Glutamatergic neuron (in vitro differentiated cells): ENCODE measurements at regions not wholly inside any gene's neighbourhood (a gene's known extent, or its start where the extent isn't known, plus 50 kb on each side); places are given as distances from the start of the nearest gene placed in this dataset.

Source experiments
- DNase-seq: peaks from one replicate; pipeline ENCODE4 v3.0.0; 2022
- H3K27ac Mint-ChIP-seq: one replicate; pipeline ENCODE4 v1.8.0; 2020; ENCODE audit warnings: mild to moderate bottlenecking, mixed read lengths, inconsistent platforms; ENCODE audit not compliant: unreplicated experiment
- H3K27me3 Mint-ChIP-seq: one replicate; pipeline ENCODE4 v1.8.0; 2020; ENCODE audit warnings: mild to moderate bottlenecking, moderate library complexity, mixed read lengths, inconsistent platforms; ENCODE audit not compliant: unreplicated experiment
- H3K36me3 Mint-ChIP-seq: one replicate; pipeline ENCODE4 v1.8.0; 2020; ENCODE audit warnings: mild to moderate bottlenecking, mixed read lengths, inconsistent platforms; ENCODE audit not compliant: unreplicated experiment
- H3K4me1 Mint-ChIP-seq: one replicate; pipeline ENCODE4 v1.8.0; 2020; ENCODE audit warnings: mild to moderate bottlenecking, low read depth, mixed read lengths, inconsistent platforms; ENCODE audit not compliant: unreplicated experiment
- H3K4me3 Mint-ChIP-seq: one replicate; pipeline ENCODE4 v1.8.0; 2020; ENCODE audit warnings: mild to moderate bottlenecking, mixed read lengths, inconsistent platforms; ENCODE audit not compliant: unreplicated experiment
- H3K9me3 Mint-ChIP-seq: one replicate; pipeline ENCODE4 v1.8.0; 2020; ENCODE audit warnings: mild to moderate bottlenecking, moderate library complexity, mixed read lengths, inconsistent platforms; ENCODE audit not compliant: unreplicated experiment
- CTCF ChIP-seq: fragments of 200-600 bp; sonication (generic); IDR thresholded peaks from one replicate; pipeline ENCODE4 v1.5.0; 2021; ENCODE audit not compliant: partially characterized antibody, unreplicated experiment

GRCh38 chr14:53567236-53567780 lies 389.3 kb downstream of the BMP4 start:
- no peak for DNase-seq
- Mint-ChIP-seq H3K4me1 (no peaks in the 10 kb centered on the region), H3K27ac (no peak overlapping the region), H3K9me3 (peaks cover 2% of the 10 kb centered on the region), H3K36me3 (no peaks in the 10 kb centered on the region), H3K4me3 (no peak overlapping the region), H3K27me3 (peaks cover 2% of the 10 kb centered on the region)
- TF ChIP-seq CTCF, result no peak

- H3K4me3 Mint-ChIP-seq, result no peak overlapping the region
- H3K4me1 Mint-ChIP-seq, result no peaks in the 10 kb centered on the region
- H3K27ac Mint-ChIP-seq, result no peak overlapping the region
- peaks cover 2% of the 10 kb centered on the region for H3K27me3 Mint-ChIP-seq
- no peak for TF ChIP-seq CTCF
- peaks cover 4% of the 10 kb centered on the region for H3K36me3 Mint-ChIP-seq
- DNase-seq, result no peak
- H3K9me3 Mint-ChIP-seq, result peaks cover 2% of the 10 kb centered on the region
Measured at GRCh38 chr14:53564870-53565269, 391.8 kb downstream of the BMP4 start.

DNA sequence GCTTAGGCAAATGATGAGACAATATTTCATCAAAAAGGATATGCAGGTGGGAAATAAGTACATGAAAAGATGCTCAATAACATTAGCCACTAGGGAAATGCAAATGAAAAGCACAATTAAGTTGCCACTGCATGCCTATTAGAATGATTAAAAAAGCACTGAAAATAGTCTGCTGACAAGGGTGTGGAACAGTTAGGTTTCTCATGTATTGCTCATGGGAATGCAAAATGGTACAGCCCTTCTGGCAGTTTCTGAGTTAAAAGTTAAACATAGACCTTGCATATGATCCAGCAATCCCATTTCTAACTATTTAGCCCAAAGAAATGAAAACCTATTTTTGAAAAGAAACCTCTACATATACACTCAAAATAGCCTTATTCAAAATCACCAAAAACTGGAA lies 393.0 kb downstream of the BMP4 start:
- Mint-ChIP-seq H3K27me3 (peaks cover 2% of the 10 kb centered on the region), H3K9me3 (peaks cover 2% of the 10 kb centered on the region), H3K27ac (no peak overlapping the region), H3K4me1 (no peaks in the 10 kb centered on the region), H3K36me3 (peaks cover 4% of the 10 kb centered on the region), H3K4me3 (no peak overlapping the region)
- TF ChIP-seq CTCF, result no peak
- DNase-seq, result no peak

GRCh38 chr14:53553221-53553620 lies 400.1 kb upstream of the DDHD1 start:
- H3K27me3 Mint-ChIP-seq, result peaks cover 2% of the 10 kb centered on the region
- DNase-seq, result no peak
- H3K36me3 Mint-ChIP-seq, result peaks cover 8% of the 10 kb centered on the region
- H3K9me3 Mint-ChIP-seq, result peaks cover 3% of the 10 kb centered on the region
- H3K4me1 Mint-ChIP-seq, result no peaks in the 10 kb centered on the region
- H3K27ac Mint-ChIP-seq, result no peak overlapping the region
- TF ChIP-seq CTCF, result no peak
- H3K4me3 Mint-ChIP-seq, result no peak overlapping the region

GRCh38 chr14:53551862-53552261 lies 398.7 kb upstream of the DDHD1 start:
- Mint-ChIP-seq H3K9me3 (no peaks in the 10 kb centered on the region), H3K27me3 (no peaks in the 10 kb centered on the region), H3K4me1 (no peaks in the 10 kb centered on the region), H3K4me3 (no peak overlapping the region), H3K27ac (no peak overlapping the region), H3K36me3 (peaks cover 8% of the 10 kb centered on the region)
- no peak for TF ChIP-seq CTCF
- DNase-seq, result no peak
